ENCODE measurements at regions not wholly inside any gene's neighbourhood (a gene's known extent, or its start where the extent isn't known, plus 50 kb on each side); places are given as distances from the start of the nearest gene placed in this dataset.

DNA sequence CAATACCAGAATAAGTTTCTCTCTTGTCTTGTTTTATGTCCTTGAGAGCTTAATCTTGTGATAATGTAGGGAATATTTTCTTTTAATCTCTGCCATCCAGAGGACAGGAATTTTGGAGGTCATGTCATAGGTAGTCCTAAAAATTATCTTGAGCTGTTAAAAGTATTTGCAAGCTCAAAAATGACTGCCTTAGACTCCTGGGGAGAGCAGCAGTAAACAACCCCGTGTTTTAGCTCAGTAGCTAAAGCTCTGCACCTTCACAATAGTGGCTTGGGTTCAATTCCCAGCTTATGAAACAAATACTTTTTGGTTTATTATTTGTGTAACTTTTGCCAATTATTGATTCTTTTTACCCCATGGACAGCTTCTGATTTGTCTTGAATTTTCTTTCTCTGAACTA lies 99.4 kb upstream of the OLFM3 start:
- Histone ChIP-seq H3K27me3 (replicated peaks in 1 of 7) (no peaks in the 10 kb centered on the region), H3K36me3 (no peaks in the 10 kb centered on the region), H3K4me3 (no peak overlapping the region), H3K4me1 (no peaks in the 10 kb centered on the region), H3K27ac (no peak overlapping the region), H3K9me3 (no peaks in the 10 kb centered on the region)
- no peak for DNase-seq
- TF ChIP-seq POLR2AphosphoS5 (IDR thresholded peaks at IDR 0.05) (no peak), POLR2A (IDR thresholded peaks at IDR 0.05) (no peak)
- TF ChIP-seq, protein P1, sequence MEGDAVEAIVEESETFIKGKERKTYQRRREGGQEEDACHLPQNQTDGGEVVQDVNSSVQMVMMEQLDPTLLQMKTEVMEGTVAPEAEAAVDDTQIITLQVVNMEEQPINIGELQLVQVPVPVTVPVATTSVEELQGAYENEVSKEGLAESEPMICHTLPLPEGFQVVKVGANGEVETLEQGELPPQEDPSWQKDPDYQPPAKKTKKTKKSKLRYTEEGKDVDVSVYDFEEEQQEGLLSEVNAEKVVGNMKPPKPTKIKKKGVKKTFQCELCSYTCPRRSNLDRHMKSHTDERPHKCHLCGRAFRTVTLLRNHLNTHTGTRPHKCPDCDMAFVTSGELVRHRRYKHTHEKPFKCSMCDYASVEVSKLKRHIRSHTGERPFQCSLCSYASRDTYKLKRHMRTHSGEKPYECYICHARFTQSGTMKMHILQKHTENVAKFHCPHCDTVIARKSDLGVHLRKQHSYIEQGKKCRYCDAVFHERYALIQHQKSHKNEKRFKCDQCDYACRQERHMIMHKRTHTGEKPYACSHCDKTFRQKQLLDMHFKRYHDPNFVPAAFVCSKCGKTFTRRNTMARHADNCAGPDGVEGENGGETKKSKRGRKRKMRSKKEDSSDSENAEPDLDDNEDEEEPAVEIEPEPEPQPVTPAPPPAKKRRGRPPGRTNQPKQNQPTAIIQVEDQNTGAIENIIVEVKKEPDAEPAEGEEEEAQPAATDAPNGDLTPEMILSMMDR (IDR thresholded peaks at IDR 0.05 in 8 of 11, conservative IDR thresholded peaks at IDR 0.05 in 3 of 11): no peak
- intact Hi-C loops (cut with DNase I; ENCODE audit: low total_unique reads): no loop called here
- 35 to 70% (median 45%) methylated on average over 1 of the region's 1 CpG for WGBS, 5 donors

DNA sequence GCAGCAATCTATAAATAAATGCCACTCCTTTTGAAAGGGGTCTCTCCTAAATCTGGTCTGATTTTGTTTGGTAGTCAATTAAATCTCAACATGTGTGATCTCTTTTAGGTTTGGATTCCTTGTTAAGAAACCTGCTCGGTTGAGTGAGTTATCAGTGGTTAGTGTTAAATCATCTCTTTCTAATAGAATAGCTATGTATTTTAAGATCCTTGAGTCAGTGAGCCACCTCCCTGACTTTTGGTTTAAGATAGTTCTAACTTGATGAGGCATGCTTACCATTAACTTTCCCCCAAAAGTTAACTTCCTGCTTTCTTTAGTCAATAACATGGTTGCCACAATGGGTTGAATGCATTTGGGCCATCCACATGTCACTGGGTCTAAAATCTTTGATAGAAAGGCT lies 93.1 kb upstream of the OLFM3 start:
- 80 to 96% (median 88%) methylated on average over 1 of the region's 1 CpG for WGBS, 5 donors
- no peaks in the 10 kb centered on the region for H3K27me3 ChIP-seq (replicated peaks in 1 of 7)
- no peak overlapping the region for H3K4me3 ChIP-seq
- no peaks in the 10 kb centered on the region for H3K4me1 ChIP-seq
- H3K27ac ChIP-seq: no peak overlapping the region
- TF ChIP-seq, protein P1 (IDR thresholded peaks at IDR 0.05 in 8 of 11, conservative IDR thresholded peaks at IDR 0.05 in 3 of 11): no peak
- TF ChIP-seq POLR2AphosphoS5 (IDR thresholded peaks at IDR 0.05) (no peak), POLR2A (IDR thresholded peaks at IDR 0.05) (no peak)
- DNase-seq: no peak
- peaks cover 0 to 8% (median 0%) of the 10 kb centered on the region in 8 donors for H3K9me3 ChIP-seq
- intact Hi-C loops (cut with DNase I; ENCODE audit: low total_unique reads): no loop called here
- H3K36me3 ChIP-seq: no peaks in the 10 kb centered on the region

GRCh38 chr1:102085896-102086295 lies 89.2 kb upstream of the OLFM3 start:
- intact Hi-C loops (cut with DNase I; ENCODE audit: low total_unique reads): no loop called here
- no peaks in the 10 kb centered on the region for H3K27me3 ChIP-seq (replicated peaks in 1 of 7)
- TF ChIP-seq POLR2AphosphoS5 (IDR thresholded peaks at IDR 0.05): no peak
- H3K36me3 ChIP-seq: no peaks in the 10 kb centered on the region
- no peaks in the 10 kb centered on the region for H3K4me1 ChIP-seq
- no peak overlapping the region for H3K4me3 ChIP-seq
- WGBS, 5 donors: 78 to 92% (median 87%) methylated on average over 1 of the region's 1 CpG
- DNase-seq: no peak
- peaks cover 0 to 8% (median 0%) of the 10 kb centered on the region in 8 donors for H3K9me3 ChIP-seq
- no peak overlapping the region for H3K27ac ChIP-seq

DNA sequence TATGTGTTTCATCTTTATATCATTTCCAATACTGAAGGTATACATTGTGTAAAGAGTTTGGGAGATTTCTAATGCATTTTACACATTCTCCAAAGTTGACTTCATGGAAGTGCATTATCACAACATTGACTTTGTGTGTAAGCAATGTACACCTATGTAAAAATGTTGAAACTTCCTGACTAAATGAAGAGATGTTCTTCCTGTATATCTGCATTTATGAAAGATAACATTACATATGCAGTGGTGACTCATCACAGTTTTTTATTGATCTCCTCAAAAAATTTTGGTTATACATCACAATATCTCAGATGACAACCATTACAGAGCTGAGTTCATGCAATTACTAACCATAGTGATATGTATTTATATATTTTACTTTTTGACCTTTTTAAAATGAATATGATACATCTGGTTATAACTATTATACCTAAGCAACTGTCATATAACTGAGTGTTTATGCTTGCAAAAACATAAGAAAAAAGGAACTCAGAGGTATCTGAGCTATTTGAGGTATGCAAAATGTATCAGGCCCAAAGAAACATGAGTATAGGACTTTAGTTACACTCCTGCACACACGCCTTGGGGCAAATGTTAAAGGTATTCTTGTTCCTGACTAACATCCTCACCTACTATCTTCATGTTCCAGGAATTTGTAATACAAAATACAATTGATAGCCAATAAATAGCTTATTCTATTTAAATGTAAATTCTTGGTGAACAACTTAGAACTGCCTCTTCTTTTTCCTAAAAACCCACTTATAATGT lies 88.2 kb upstream of the OLFM3 start:
- H3K4me1 ChIP-seq: no peaks in the 10 kb centered on the region
- peaks cover 0 to 8% (median 0%) of the 10 kb centered on the region in 8 donors for H3K9me3 ChIP-seq
- no peaks in the 10 kb centered on the region for H3K27me3 ChIP-seq (replicated peaks in 1 of 7)
- no peak overlapping the region for H3K4me3 ChIP-seq
- 71 to 94% (median 82%) methylated on average over 1 of the region's 1 CpG for WGBS, 5 donors
- TF ChIP-seq, protein P1 (IDR thresholded peaks at IDR 0.05 in 8 of 11, conservative IDR thresholded peaks at IDR 0.05 in 3 of 11): no peak
- no peak overlapping the region for H3K27ac ChIP-seq
- no peaks in the 10 kb centered on the region for H3K36me3 ChIP-seq
- intact Hi-C loops (cut with DNase I; ENCODE audit: low total_unique reads): no loop called here
- no peak for DNase-seq

Measured in spleen (tissue), 11 donors.